ENCODE measurements at regions not wholly inside any gene's neighbourhood (a gene's known extent, or its start where the extent isn't known, plus 50 kb on each side); places are given as distances from the start of the nearest gene placed in this dataset.

- Histone ChIP-seq H2BK20ac (ENCODE audit: low read depth, low read length, poor library complexity, severe bottlenecking) (no peak overlapping the region), H2BK15ac (ENCODE audit: low read depth, low read length) (no peak overlapping the region), H3K18ac (ENCODE audit: insufficient read length, low read depth, low read length) (no peak overlapping the region), H2BK12ac (ENCODE audit: insufficient read length, low read depth, low read length) (no peak overlapping the region), H3K4ac (ENCODE audit: low read depth, low read length) (no peak overlapping the region), H2BK120ac (ENCODE audit: low read depth, low read length, poor library complexity, severe bottlenecking) (no peak overlapping the region), H3K23ac (ENCODE audit: insufficient read length, low read depth, low read length) (no peak overlapping the region), H3K4me2 (ENCODE audit: insufficient read depth, insufficient read length, low read length) (no peak overlapping the region), H4K8ac (replicated peaks; ENCODE audit: insufficient read length, low read depth, low read length) (no peak overlapping the region), H3K27me3 (ENCODE audit: insufficient read depth, low read length) (no peaks in the 10 kb centered on the region), H3K27ac (ENCODE audit: insufficient read length, low read depth, low read length) (no peak overlapping the region), H3K79me1 (ENCODE audit: insufficient read depth, low read depth, low read length, poor library complexity, severe bottlenecking) (peaks cover 2% of the 10 kb centered on the region), H4K5ac (ENCODE audit: insufficient read length, low read depth, low read length) (no peak overlapping the region), H3K9me3 (ENCODE audit: control insufficient read depth, low read depth, low read length) (no peaks in the 10 kb centered on the region), H4K20me1 (ENCODE audit: control insufficient read depth, insufficient read depth, insufficient read length) (no peaks in the 10 kb centered on the region), H2AFZ (ENCODE audit: low read length) (no peak overlapping the region), H3K23me2 (ENCODE audit: insufficient read length, low read depth, low read length, poor library complexity, severe bottlenecking) (no peaks in the 10 kb centered on the region), H3T11ph (ENCODE audit: low read length) (no peak overlapping the region), H2AK5ac (ENCODE audit: insufficient read length, low read length) (no peak overlapping the region), H3K56ac (ENCODE audit: insufficient read length, low read depth, low read length) (no peak overlapping the region), H3K79me2 (ENCODE audit: insufficient read depth, low read length) (peaks cover 2% of the 10 kb centered on the region; the same call in 1 of the 2 replicates), H2BK5ac (ENCODE audit: insufficient read length, low read length) (no peak overlapping the region), H3K14ac (ENCODE audit: insufficient read depth, low read length) (0 out of 2 replicates have a peak overlapping the region, but pooled peaks have one; percentile 34), H3K4me1 (ENCODE audit: insufficient read depth, low read length) (peaks cover 17% of the 10 kb centered on the region; the same call in 1 of the 2 replicates), H4K91ac (ENCODE audit: insufficient read length, low read depth, low read length) (no peak overlapping the region), H3K9ac (ENCODE audit: extremely low read depth, insufficient read length, low read length) (no peak overlapping the region)
- Mint-ChIP-seq H3K36me3 (ENCODE audit: insufficient read depth in 1 of 3, low read depth in 3 of 3) (peaks cover 0 to 4% (median 3%) of the 10 kb centered on the region in 3 experiments; a peak in 4 of 7 replicates), H3K27me3 (ENCODE audit: low read depth) (no peaks in the 10 kb centered on the region; the same call in 1 of the 2 replicates), H3K27ac (peak overlapping the region; percentile 26 to 83 (median 37); a peak in 6 of 7 replicates), H3K4me1 (peaks cover 75 to 77% of the 10 kb centered on the region in 2 experiments), H3K4me3 (peak overlapping the region in 1 of 2 experiments; percentile 12; a peak in 1 of 5 replicates), H3K9me3 (no peaks in the 10 kb centered on the region; a peak in 1 of 5 replicates)
- TF ChIP-seq CTCF (conservative IDR thresholded peaks at IDR 0.05), result 0 out of 3 replicates have a peak, but pooled peaks have one; percentile 11
- peak; percentile 65 for DNase-seq
- WGBS (ENCODE audit: extremely low coverage, insufficient read length, low lambda C conversion rate), result no CpG with 5 or more reads among the region's 6 CpGs
Measured at GRCh38 chr2:134141598-134142340, 112.1 kb upstream of the MGAT5 start.
